ENCODE measurements at regions not wholly inside any gene's neighbourhood (a gene's known extent, or its start where the extent isn't known, plus 50 kb on each side); places are given as distances from the start of the nearest gene placed in this dataset.

DNA sequence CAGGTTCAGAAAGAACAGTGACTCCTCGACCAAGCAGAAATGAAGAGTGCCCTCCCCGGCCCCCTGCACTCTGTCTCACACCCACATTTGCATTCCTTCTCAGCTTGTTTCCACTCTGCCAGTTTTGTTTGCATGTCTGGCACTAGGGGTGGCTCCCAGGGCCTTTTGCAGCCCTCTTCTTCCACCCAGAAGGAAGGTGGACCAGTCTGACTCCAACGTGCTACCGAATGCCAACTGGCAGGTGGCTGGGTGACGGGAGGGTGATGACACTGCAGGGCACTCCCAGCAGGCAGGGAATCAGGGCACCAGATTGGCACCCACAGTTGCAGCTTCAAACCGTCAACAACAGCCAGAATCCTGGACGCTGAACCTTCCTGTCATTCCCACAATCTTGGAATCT lies 371.1 kb downstream of the TXNL1 start:
- Histone ChIP-seq H3K23me2 (ENCODE audit: low read depth, low read length) (no peaks in the 10 kb centered on the region; the same call in 1 of the 2 replicates), H3K56ac (replicated peaks; ENCODE audit: insufficient read length, low read depth, low read length) (no peak overlapping the region), H3K4me1 (replicated peaks in 1 of 4; ENCODE audit: control insufficient read depth in 3 of 4, insufficient read depth in 4 of 4, low read length in 3 of 4) (no peaks in the 10 kb centered on the region), H3K4me3 (ENCODE audit: extremely low read depth in 1 of 4, insufficient read depth in 2 of 4, low read depth in 3 of 4, low read length in 4 of 4) (no peak overlapping the region), H3K36me3 (ENCODE audit: control insufficient read depth in 2 of 4, insufficient read depth in 4 of 4, low read length in 3 of 4) (no peaks in the 10 kb centered on the region), H3K27ac (ENCODE audit: low read depth, low read length) (no peak overlapping the region), H4K20me1 (replicated peaks in 1 of 2; ENCODE audit: control insufficient read depth in 1 of 2, insufficient read depth in 2 of 2, low read length in 2 of 2) (no peaks in the 10 kb centered on the region), H3K4ac (replicated peaks; ENCODE audit: insufficient read length, low read depth, low read length) (no peak overlapping the region), H3K9me3 (ENCODE audit: insufficient read depth in 2 of 2, low read depth in 1 of 2, low read length in 1 of 2) (no peaks in the 10 kb centered on the region), H4K5ac (ENCODE audit: insufficient read length, low read depth, low read length) (no peak overlapping the region), H3K18ac (ENCODE audit: extremely low read depth, low read length) (no peak overlapping the region), H2AK5ac (ENCODE audit: low read depth, low read length) (no peak overlapping the region), H2BK15ac (ENCODE audit: low read length) (no peak overlapping the region), H3K14ac (ENCODE audit: insufficient read length) (no peak overlapping the region), H4K8ac (ENCODE audit: extremely low read depth, insufficient read depth, low read length) (no peak overlapping the region), H2BK12ac (ENCODE audit: low read depth, low read length) (no peak overlapping the region), H3K9ac (replicated peaks in 1 of 4; ENCODE audit: extremely low read depth in 1 of 4, low read depth in 3 of 4, low read length in 3 of 4) (no peak overlapping the region), H3K79me2 (ENCODE audit: control insufficient read depth in 1 of 2, insufficient read depth in 2 of 2, low read length in 2 of 2) (no peaks in the 10 kb centered on the region), H2AFZ (ENCODE audit: low read length) (no peak overlapping the region), H2BK5ac (ENCODE audit: low read depth, low read length) (no peak overlapping the region), H3K23ac (ENCODE audit: insufficient read length) (no peak overlapping the region), H3K4me2 (ENCODE audit: insufficient read depth in 1 of 2, low read depth in 2 of 2, low read length in 2 of 2) (no peak overlapping the region), H2BK120ac (replicated peaks; ENCODE audit: low read depth, low read length) (no peak overlapping the region), H2BK20ac (ENCODE audit: low read length) (no peak overlapping the region), H3K79me1 (ENCODE audit: low read depth, low read length) (no peaks in the 10 kb centered on the region), H4K91ac (replicated peaks; ENCODE audit: insufficient read length, low read length) (no peak overlapping the region), H3K27me3 (replicated peaks in 1 of 4; ENCODE audit: control insufficient read depth in 3 of 4, extremely low read depth in 1 of 4, insufficient read depth in 3 of 4, low read length in 3 of 4) (no peaks in the 10 kb centered on the region)
- ChIA-PET POLR2A (ENCODE audit: partially characterized antibody) (no interaction called here), CTCF (ENCODE audit: partially characterized antibody) (interaction anchor here (0.8 to 1.2 kb wide), 2 partner anchors 9 to 47 kb away, joined by 3 to 7 read pairs; no protein-coding TSS in a partner anchor)
- TF ChIP-seq BACH1 (IDR thresholded peaks at IDR 0.05; ENCODE audit: low read length) (no peak), KDM5A (IDR thresholded peaks at IDR 0.05; ENCODE audit: low read length) (no peak), CTBP2 (IDR thresholded peaks at IDR 0.05; ENCODE audit: borderline replicate concordance, insufficient read depth, insufficient read length, low read length) (no peak), KDM1A (IDR thresholded peaks at IDR 0.05; ENCODE audit: borderline replicate concordance, low read length) (no peak)
- DNase-seq (ENCODE audit: low read depth in 1 of 2, low spot score in 2 of 2) (no peak), FAIRE-seq (no peak)
- 87% methylated on average over 7 of the region's 7 CpGs; no CpG with 5 or more reads in 1 of the 2 experiments for WGBS, 2 experiments (ENCODE audit: extremely low coverage in 1 of 2, insufficient coverage in 1 of 2, insufficient read length in 1 of 2, insufficient replicate concordance in 2 of 2, low coverage in 1 of 2, low lambda C conversion rate in 2 of 2, missing lambda C conversion rate in 1 of 2)

Measured in H1 (cell line).